MM.1S (cell line): ENCODE measurements at regions not wholly inside any gene's neighbourhood (a gene's known extent, or its start where the extent isn't known, plus 50 kb on each side); places are given as distances from the start of the nearest gene placed in this dataset.

Source experiments
- CTCF ChIP-seq: fragments of 300-600 bp; sonication (generic); IDR thresholded peaks from 2 replicates; pipeline ENCODE4 v1.5.1; 2016; ENCODE audit warnings: antibody characterized with exemption, low read length, mixed read lengths
- EZH2 ChIP-seq: fragments of 300-600 bp; sonication (generic); optimal IDR thresholded peaks from 2 replicates; pipeline ENCODE3; 2017; ENCODE audit warnings: low read depth, mild to moderate bottlenecking, antibody characterized with exemption, low read length, mixed read lengths
- EZH2phosphoT487 ChIP-seq: fragments of 300-600 bp; sonication (generic); IDR thresholded peaks from 2 replicates; pipeline ENCODE4 v1.6.1; 2018; ENCODE audit warnings: antibody characterized with exemption, low read length

DNA sequence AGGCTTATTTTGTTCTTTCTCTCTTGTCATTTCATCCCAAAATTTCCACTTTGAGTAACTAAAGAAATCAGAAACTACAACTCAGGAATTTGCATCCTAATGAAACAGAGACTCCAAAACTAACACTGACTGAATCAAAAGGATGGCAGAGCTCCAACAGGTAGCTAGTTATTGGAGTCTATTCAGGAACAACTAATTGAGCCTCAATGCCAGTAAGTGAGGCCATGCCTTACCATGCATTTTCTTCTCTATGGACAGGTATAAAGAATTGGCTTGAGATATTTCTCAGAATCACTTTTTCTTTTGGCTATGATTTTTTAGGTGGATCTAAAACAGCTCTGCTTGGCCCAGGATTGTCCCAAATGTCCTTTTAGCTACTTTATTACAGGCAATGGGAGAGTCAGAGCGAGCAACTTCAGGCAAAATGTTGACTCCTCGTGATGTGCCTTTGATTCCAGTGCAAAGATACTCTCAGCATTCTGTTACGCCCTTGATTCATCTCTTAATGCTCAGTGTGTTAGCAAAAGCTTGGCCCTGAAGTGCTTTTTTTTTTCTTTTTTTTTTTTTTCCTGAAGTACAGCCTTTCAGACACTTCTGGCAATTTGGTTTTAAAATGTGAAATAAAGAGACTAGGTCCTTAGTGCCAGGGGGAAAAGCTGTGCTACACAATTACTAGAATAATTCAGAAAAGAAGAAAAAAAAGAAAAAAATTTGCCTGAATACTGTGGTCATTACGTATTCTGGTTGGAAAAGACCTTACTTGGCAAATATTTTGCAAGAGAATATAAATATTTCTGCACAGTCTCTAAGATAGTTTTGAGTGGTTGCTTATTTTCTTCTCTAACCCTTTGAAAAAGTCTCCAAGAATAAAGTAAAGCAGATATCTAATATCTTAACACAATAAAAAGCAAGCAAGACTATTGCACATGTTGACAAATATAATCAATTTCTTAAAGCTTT lies 423.7 kb downstream of the ANXA1 start:
- TF ChIP-seq CTCF = no peak
- no peak for TF ChIP-seq EZH2phosphoT487
- no peak for TF ChIP-seq EZH2
